AG09319 (cell line): ENCODE measurements at regions not wholly inside any gene's neighbourhood (a gene's known extent, or its start where the extent isn't known, plus 50 kb on each side); places are given as distances from the start of the nearest gene placed in this dataset.
"Not testable (repeated sequence)": the region's sequence is repeated elsewhere in the genome, so short reads cannot be mapped to it uniquely, and the experiment has no call there.

Source experiments
- DNase-seq: peaks from one replicate; pipeline ENCODE4 v3.0.0-alpha.2; 2010; ENCODE audit warnings: low read depth; ENCODE audit errors: extremely low read depth
- CTCF ChIP-seq: IDR thresholded peaks from 2 replicates; pipeline ENCODE4 v1.5.1; 2011; ENCODE audit warnings: low read depth, mild to moderate bottlenecking, inconsistent platforms, low read length, moderate library complexity

DNA sequence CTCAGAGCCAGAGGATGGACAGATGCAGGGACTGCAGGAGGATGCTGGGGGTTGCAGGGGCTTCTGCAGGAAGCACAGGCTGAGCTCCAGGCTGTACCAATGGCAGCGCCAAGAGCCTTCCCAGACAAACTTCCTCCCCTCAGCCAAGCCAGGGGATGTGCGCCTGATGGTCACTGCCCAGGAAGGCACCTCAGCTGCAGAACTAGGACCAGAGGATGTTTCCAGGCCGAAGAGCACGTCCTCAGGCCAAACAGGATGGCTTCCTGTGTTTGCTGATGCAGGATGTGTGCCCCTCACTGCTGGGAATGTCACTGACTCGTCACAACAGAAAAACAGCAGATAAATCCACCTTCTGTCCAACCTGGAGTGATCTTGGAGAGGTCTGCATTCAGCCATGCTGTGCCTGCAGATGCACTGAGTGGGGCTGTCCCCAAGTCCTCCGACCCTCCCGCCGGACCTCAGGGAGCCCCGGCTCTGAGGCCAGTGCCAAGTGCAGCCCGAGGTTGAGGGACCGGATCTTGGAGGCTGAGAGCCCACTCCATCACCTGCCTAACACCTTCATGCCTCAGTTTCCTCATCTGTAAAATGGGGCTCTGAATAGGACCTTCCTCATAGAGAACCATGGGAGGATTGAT, 152.5 kb upstream of the CHST15 start:
- no peak for TF ChIP-seq CTCF
- DNase-seq = no peak

DNA sequence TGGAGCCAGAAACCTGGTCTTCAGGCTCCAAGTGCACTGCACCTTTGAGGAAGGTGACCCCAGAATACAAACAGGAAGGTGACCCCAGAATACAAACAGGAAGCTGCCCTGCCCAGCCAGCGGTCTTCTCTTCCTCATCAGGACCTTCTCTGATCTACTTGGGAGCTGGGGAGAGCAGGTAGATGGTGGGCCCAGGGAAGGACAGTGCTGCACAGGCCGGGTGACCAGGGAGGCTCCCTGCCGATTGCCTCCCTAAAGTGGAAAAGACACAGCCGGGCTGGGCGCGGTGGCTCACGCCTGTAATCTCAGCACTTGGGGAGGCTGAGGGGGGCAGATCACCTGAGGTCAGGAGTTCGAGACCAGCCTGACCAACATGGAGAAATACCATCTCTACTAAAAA, 151.8 kb upstream of the CHST15 start:
- no peak for TF ChIP-seq CTCF
- no peak for DNase-seq

DNA sequence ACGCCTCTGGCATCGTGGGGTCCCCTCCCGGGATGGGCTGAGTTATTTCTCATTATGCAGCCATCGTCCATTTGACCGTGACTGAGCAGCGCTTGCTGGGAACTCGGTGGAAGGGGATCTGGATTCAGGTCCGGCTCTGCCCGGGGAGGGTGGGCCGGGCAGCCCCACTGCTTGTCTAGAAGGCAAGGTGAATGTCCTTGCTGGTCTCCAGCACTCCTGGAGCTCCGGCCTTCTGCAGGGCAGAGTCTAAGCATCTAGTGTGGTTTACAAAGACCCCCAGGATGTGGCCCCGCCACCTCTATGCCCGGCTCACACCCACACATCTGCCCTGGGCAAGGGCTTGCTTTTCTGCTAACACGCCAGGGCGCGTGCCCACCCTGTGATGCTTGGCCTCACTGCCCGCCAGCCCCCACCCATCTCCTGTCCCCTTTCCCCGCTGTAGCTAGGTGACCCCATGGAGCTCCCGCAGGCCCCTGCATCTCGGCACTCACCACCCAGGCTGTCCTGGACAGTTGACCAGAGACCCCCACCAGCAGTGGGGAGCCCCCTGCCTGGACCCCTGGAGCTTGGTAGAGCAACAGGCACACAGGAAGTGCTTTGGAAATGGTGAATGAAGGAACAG, 151.0 kb upstream of the CHST15 start:
- no peak for TF ChIP-seq CTCF

GRCh38 chr10:124243702-124244121, 150.3 kb upstream of the CHST15 start:
- DNase-seq = no peak
- no peak for TF ChIP-seq CTCF

More for the DNA sequence above, 151.0 kb upstream of the CHST15 start:
- DNase-seq = no peak

GRCh38 chr10:124242791-124243190, 149.4 kb upstream of the CHST15 start:
- DNase-seq = no peak
- no peak for TF ChIP-seq CTCF

DNA sequence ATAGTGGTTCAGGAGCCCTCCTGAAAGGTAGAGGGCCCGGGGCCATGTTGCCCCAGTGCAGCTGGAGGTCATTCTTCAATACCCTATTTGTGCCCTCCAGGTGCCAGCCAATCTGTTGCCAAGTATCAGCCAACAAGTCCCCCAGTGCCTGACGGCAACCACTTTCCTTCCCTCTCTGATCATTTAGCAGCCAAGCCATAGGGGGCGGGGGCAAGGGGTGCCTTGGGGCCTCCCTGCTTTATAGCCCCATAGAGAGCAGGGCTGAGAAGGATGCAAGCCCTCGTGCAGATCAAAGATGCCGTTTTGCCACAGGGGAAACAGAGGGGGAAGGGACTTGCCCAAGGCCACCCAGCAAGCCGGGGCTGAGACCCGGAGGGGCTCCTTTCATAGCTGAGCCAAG, 149.0 kb upstream of the CHST15 start:
- no peak for DNase-seq
- TF ChIP-seq CTCF = no peak

- not testable (repeated sequence) for DNase-seq
These were observed 148.1 kb upstream of the CHST15 start for GRCh38 chr10:124241510-124241909.

DNA sequence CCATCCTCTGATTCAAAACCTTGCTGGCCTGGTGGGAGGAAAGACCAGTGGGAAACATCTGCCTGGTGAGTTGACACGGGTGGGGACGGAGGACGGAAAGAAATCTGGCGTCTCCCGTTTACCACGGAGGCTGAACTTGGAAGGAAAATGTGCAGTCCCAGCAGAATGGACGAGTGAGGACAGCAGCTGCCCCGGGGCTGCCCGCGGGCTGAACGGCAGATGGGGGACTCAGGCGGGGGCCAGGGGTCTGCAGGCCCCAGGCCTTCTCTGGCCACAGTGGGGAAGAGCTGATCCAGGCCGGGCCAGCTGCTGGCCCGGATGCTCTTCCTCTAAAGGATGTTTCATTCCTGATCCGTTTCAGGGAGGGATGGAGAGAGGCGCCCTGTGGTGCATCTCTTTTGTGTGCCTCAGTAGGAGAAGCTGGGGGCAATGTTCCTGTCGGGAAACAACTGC, 147.5 kb upstream of the CHST15 start:
- DNase-seq = no peak
- TF ChIP-seq CTCF = no peak
